GM12891 (cell line): ENCODE measurements at regions not wholly inside any gene's neighbourhood (a gene's known extent, or its start where the extent isn't known, plus 50 kb on each side); places are given as distances from the start of the nearest gene placed in this dataset.

Experiments
- PAX5 ChIP-seq: IDR thresholded peaks from 2 replicates; pipeline ENCODE4 v1.6.1; 2011; ENCODE audit warnings: low read length, moderate library complexity, mild to moderate bottlenecking; ENCODE audit not compliant: insufficient read depth, severe bottlenecking
- POLR2A ChIP-seq: IDR thresholded peaks from 2 replicates; pipeline ENCODE4 v1.6.1; 2011; ENCODE audit warnings: low read depth, low read length, control low read depth
- POLR2AphosphoS5 ChIP-seq: IDR thresholded peaks from 2 replicates; pipeline ENCODE4 v1.6.1; 2011; ENCODE audit warnings: low read depth, low read length, control low read depth
- SPI1 ChIP-seq: IDR thresholded peaks from 2 replicates; pipeline ENCODE4 v1.6.1; 2011; ENCODE audit warnings: low read depth, low read length, control low read depth
- TAF1 ChIP-seq: IDR thresholded peaks from 2 replicates; pipeline ENCODE4 v1.6.1; 2011; ENCODE audit warnings: low read depth, low read length, control low read depth

DNA sequence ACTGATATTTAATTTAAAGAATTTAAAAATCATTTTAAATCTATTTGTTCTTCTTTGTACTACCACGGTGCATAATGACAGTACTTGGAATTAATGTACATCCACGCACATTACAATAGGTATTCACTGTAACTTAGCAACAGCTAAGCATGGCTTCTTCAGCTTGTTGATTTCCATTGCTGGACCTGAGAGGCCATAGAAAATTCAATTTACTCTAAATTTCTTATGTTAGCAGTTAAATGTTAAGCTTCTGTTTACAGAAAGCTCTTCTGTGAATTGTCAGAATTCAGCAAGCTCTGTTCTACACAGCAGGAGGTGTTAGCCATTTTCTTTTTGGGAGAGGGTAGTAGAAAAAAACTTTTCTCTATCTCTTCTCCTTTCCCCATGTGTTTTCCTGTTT lies 1149.3 kb upstream of the CDH2 start:
- no peak for TF ChIP-seq POLR2AphosphoS5
- TF ChIP-seq POLR2A = no peak
- TF ChIP-seq TAF1 = no peak
- no peak for TF ChIP-seq SPI1
- TF ChIP-seq PAX5 = no peak
